ENCODE measurements at regions not wholly inside any gene's neighbourhood (a gene's known extent, or its start where the extent isn't known, plus 50 kb on each side); places are given as distances from the start of the nearest gene placed in this dataset.

DNA sequence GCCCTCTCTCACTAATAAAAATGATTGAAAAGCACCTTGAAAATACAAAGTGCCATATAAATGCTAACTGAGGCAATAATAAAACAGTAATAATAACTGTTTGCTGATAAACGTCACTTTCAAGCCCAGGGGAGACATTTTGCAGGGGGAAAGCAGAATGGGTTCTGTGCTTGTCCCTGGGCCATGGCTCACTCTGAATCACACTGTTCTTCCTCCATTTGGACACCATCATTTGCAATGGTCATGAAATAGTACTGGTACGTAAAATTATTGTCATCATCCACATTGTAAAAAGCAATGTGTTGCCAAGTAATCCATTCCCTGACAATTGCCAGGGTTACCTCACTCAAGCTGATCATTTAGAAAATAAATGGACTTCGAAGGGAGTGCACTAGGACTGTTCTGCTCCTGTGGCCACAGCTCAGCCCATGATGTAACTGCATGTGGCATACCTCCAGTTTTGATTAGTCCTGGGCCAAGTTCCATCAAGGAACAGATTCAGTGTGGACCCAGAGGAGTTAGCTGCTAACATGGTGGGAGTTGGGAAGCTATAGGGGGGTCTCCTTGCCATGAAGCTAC, 508.8 kb upstream of the CELF4 start (continued):
- TF ChIP-seq, protein P1, sequence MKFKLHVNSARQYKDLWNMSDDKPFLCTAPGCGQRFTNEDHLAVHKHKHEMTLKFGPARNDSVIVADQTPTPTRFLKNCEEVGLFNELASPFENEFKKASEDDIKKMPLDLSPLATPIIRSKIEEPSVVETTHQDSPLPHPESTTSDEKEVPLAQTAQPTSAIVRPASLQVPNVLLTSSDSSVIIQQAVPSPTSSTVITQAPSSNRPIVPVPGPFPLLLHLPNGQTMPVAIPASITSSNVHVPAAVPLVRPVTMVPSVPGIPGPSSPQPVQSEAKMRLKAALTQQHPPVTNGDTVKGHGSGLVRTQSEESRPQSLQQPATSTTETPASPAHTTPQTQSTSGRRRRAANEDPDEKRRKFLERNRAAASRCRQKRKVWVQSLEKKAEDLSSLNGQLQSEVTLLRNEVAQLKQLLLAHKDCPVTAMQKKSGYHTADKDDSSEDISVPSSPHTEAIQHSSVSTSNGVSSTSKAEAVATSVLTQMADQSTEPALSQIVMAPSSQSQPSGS (IDR thresholded peaks at IDR 0.05; ENCODE audit: low read length) = no peak
- TF ChIP-seq, protein P2, sequence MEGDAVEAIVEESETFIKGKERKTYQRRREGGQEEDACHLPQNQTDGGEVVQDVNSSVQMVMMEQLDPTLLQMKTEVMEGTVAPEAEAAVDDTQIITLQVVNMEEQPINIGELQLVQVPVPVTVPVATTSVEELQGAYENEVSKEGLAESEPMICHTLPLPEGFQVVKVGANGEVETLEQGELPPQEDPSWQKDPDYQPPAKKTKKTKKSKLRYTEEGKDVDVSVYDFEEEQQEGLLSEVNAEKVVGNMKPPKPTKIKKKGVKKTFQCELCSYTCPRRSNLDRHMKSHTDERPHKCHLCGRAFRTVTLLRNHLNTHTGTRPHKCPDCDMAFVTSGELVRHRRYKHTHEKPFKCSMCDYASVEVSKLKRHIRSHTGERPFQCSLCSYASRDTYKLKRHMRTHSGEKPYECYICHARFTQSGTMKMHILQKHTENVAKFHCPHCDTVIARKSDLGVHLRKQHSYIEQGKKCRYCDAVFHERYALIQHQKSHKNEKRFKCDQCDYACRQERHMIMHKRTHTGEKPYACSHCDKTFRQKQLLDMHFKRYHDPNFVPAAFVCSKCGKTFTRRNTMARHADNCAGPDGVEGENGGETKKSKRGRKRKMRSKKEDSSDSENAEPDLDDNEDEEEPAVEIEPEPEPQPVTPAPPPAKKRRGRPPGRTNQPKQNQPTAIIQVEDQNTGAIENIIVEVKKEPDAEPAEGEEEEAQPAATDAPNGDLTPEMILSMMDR (IDR thresholded peaks at IDR 0.05; ENCODE audit: control extremely low read depth in 1 of 3, insufficient read depth in 1 of 3, low read depth in 1 of 3, low read length in 3 of 3) = no peak
- TF ChIP-seq TEAD4 (IDR thresholded peaks at IDR 0.05; ENCODE audit: low read depth, low read length) (no peak), ASH2L (IDR thresholded peaks at IDR 0.05; ENCODE audit: low read length) (no peak)
- TF ChIP-seq, protein P3, sequence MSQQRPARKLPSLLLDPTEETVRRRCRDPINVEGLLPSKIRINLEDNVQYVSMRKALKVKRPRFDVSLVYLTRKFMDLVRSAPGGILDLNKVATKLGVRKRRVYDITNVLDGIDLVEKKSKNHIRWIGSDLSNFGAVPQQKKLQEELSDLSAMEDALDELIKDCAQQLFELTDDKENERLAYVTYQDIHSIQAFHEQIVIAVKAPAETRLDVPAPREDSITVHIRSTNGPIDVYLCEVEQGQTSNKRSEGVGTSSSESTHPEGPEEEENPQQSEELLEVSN (IDR thresholded peaks at IDR 0.05) = no peak

All from H1 (cell line).